Testis (tissue), 2 donors: ENCODE measurements at regions not wholly inside any gene's neighbourhood (a gene's known extent, or its start where the extent isn't known, plus 50 kb on each side); places are given as distances from the start of the nearest gene placed in this dataset.

Experiments
- CTCF ChIP-seq, 3 experiments: fragments of 450-650 bp in 2 of 3; fragments of 200-600 bp in 1 of 3; sonication (generic) in 1 of 3; IDR thresholded peaks; one replicate each; pipeline ENCODE4 v1.5.1; 2016 to 2019; ENCODE audit warnings: antibody characterized with exemption in 3 of 3, mild to moderate bottlenecking in 2 of 3, moderate library complexity in 1 of 3
- POLR2A ChIP-seq: fragments of 450-650 bp; IDR thresholded peaks from one replicate; pipeline ENCODE4 v1.6.1; 2017; ENCODE audit warnings: antibody characterized with exemption, mild to moderate bottlenecking, moderate library complexity

- TF ChIP-seq POLR2A (no peak), CTCF (IDR thresholded peaks at IDR 0.05) (no peak)
Observed at GRCh38 chr22:47605441-47605840, 843.0 kb downstream of the TBC1D22A start.
